ENCODE measurements at regions not wholly inside any gene's neighbourhood (a gene's known extent, or its start where the extent isn't known, plus 50 kb on each side); places are given as distances from the start of the nearest gene placed in this dataset.

DNA sequence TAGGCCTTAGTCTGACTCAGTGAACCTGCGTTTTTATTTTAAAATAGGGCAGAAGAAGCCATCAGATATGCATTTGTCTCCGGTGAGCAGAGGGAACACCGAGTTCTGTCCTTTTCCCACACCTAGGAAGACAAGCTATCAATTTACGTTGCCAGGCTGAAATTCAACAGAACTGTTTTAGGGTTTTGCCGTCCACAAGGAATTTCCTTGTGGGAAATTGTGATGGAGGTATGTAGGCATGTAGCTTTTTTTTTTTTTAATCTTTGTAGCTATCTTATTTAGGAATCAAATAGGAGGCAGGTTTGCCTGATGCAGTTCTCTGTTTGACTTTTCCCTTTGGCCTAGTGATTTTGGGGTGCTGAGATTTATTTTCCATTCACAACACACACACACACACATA lies 62.0 kb upstream of the ASAP2 start:
- TF ChIP-seq POLR2A (IDR thresholded peaks at IDR 0.05; ENCODE audit: low read depth, low read length) (no peak), TAF1 (IDR thresholded peaks at IDR 0.05; ENCODE audit: low read depth, low read length) (no peak), POLR2AphosphoS5 (IDR thresholded peaks at IDR 0.05; ENCODE audit: low read depth, low read length) (no peak)
